IMR-90 (cell line): ENCODE measurements at regions not wholly inside any gene's neighbourhood (a gene's known extent, or its start where the extent isn't known, plus 50 kb on each side); places are given as distances from the start of the nearest gene placed in this dataset.

Source experiments
- ATAC-seq: fragments of 200-7000 bp; cut with Tn5 transposase; 2 replicates; pipeline ENCODE4 v1.9.1; 2020; ENCODE audit warnings: low read depth, mild to moderate bottlenecking, moderate library complexity
- BruUV-seq: library from RNA; stranded (reverse); fragments of 400-500 nt; replicated peaks from 2 replicates; lab custom pipeline; 2021; lab: Mats Ljungman, UMichigan
- CTCF ChIA-PET: fragments of 300-600 bp; formaldehyde crosslinking; extraction: SDS; loops from one replicate; lab custom pipeline; 2021; ENCODE audit warnings: antibody characterized with exemption; lab: Yijun Ruan, JAX
- POLR2A ChIA-PET: fragments of 300-600 bp; sonication (Branson Sonifier 250); formaldehyde crosslinking; loops from one replicate; lab custom pipeline; 2022; ENCODE audit warnings: antibody characterized with exemption; ENCODE audit not compliant: unreplicated experiment; lab: Charles Lee
- DNase-seq: peaks from one replicate; pipeline ENCODE4 v3.0.0; 2013
- H2AFZ ChIP-seq: replicated peaks from 2 replicates; pipeline ENCODE3; 2013; ENCODE audit warnings: low read length, mild to moderate bottlenecking; ENCODE audit not compliant: poor library complexity
- H2AK5ac ChIP-seq: 2 replicates; pipeline ENCODE4 v1.6.1; 2013; ENCODE audit warnings: low read depth, low read length, inconsistent platforms
- H2AK9ac ChIP-seq: replicated peaks from 2 replicates; pipeline ENCODE3; 2013; ENCODE audit warnings: mild to moderate bottlenecking, low read depth, low read length, moderate library complexity; ENCODE audit not compliant: poor library complexity
- H2BK120ac ChIP-seq: 2 replicates; pipeline ENCODE4 v1.6.1; 2013; ENCODE audit warnings: low read depth, low read length, inconsistent platforms
- H2BK15ac ChIP-seq: 3 replicates; pipeline ENCODE4 v1.6.1; 2013; ENCODE audit warnings: low read depth, low read length, inconsistent platforms
- H2BK20ac ChIP-seq: 2 replicates; pipeline ENCODE4 v1.6.1; 2013; ENCODE audit warnings: low read depth, mild to moderate bottlenecking, inconsistent platforms, low read length, moderate library complexity
- H2BK5ac ChIP-seq: 2 replicates; pipeline ENCODE4 v1.6.1; 2013; ENCODE audit warnings: mild to moderate bottlenecking, low read depth, low read length, inconsistent platforms; ENCODE audit not compliant: poor library complexity, severe bottlenecking
- H3K14ac ChIP-seq: replicated peaks from 2 replicates; pipeline ENCODE4 v1.6.1; 2013; ENCODE audit warnings: low read depth, low read length, inconsistent platforms
- H3K18ac ChIP-seq: 2 replicates; pipeline ENCODE4 v1.6.1; 2013; ENCODE audit warnings: low read depth, low read length, control low read depth
- H3K23ac ChIP-seq: 2 replicates; pipeline ENCODE4 v1.6.1; 2013; ENCODE audit warnings: low read depth, low read length, inconsistent platforms
- H3K27ac ChIP-seq: 2 replicates; pipeline ENCODE4 v1.5.1; 2013; ENCODE audit warnings: mild to moderate bottlenecking, control low read depth, low read length; ENCODE audit not compliant: insufficient read depth
- H3K27me3 ChIP-seq: 2 replicates; pipeline ENCODE4 v1.6.1; 2013; ENCODE audit warnings: low read length; ENCODE audit not compliant: control insufficient read depth, insufficient read depth
- H3K36me3 ChIP-seq: 2 replicates; pipeline ENCODE4 v1.6.1; 2013; ENCODE audit warnings: low read length, mixed read lengths; ENCODE audit not compliant: control insufficient read depth, insufficient read depth
- H3K4ac ChIP-seq: 2 replicates; pipeline ENCODE4 v1.6.1; 2013; ENCODE audit warnings: low read depth, low read length, inconsistent platforms
- H3K4me1 ChIP-seq: 2 replicates; pipeline ENCODE4 v1.6.1; 2013; ENCODE audit warnings: low read length, mixed read lengths; ENCODE audit not compliant: control insufficient read depth, insufficient read depth
- H3K4me2 ChIP-seq: 2 replicates; pipeline ENCODE4 v1.6.1; 2013; ENCODE audit warnings: low read depth, mild to moderate bottlenecking, control low read depth, low read length, moderate library complexity
- H3K4me3 ChIP-seq: 2 replicates; pipeline ENCODE4 v1.5.1; 2013; ENCODE audit warnings: low read depth, mild to moderate bottlenecking, control low read depth, low read length, moderate library complexity; ENCODE audit not compliant: insufficient read depth
- H3K56ac ChIP-seq: 2 replicates; pipeline ENCODE4 v1.6.1; 2013; ENCODE audit warnings: low read length, inconsistent platforms; ENCODE audit not compliant: insufficient read depth; ENCODE audit errors: extremely low read depth
- H3K79me1 ChIP-seq, 2 experiments: 2 replicates each; pipeline ENCODE4 v1.6.1; 2013; ENCODE audit warnings: low read length in 2 of 2, inconsistent platforms in 1 of 2, low read depth in 1 of 2
- H3K9ac ChIP-seq: 2 replicates; pipeline ENCODE4 v1.6.1; 2013; ENCODE audit warnings: low read depth, low read length, control low read depth
- H3K9me1 ChIP-seq: 2 replicates; pipeline ENCODE4 v1.6.1; 2013; ENCODE audit warnings: low read length, inconsistent platforms; ENCODE audit not compliant: insufficient read depth
- H3K9me3 ChIP-seq: 2 replicates; pipeline ENCODE4 v1.6.1; 2013; ENCODE audit warnings: low read length; ENCODE audit not compliant: control insufficient read depth, insufficient read depth
- H4K20me1 ChIP-seq: 2 replicates; pipeline ENCODE4 v1.6.1; 2013; ENCODE audit warnings: low read length, inconsistent platforms; ENCODE audit not compliant: insufficient read depth
- H4K5ac ChIP-seq: 2 replicates; pipeline ENCODE4 v1.6.1; 2013; ENCODE audit warnings: mild to moderate bottlenecking, low read depth, low read length, control low read depth
- H4K8ac ChIP-seq, 2 experiments: 2 replicates each; pipeline ENCODE4 v1.6.1; 2013; ENCODE audit warnings: low read depth in 2 of 2, low read length in 2 of 2, control low read depth in 1 of 2, inconsistent platforms in 1 of 2
- H4K91ac ChIP-seq: 2 replicates; pipeline ENCODE4 v1.6.1; 2013; ENCODE audit warnings: low read depth, low read length, inconsistent platforms; ENCODE audit not compliant: insufficient read depth
- BHLHE40 ChIP-seq: fragments of 150-350 bp; IDR thresholded peaks from 2 replicates; pipeline ENCODE4 v1.6.1; 2016; ENCODE audit warnings: mild to moderate bottlenecking, low read depth, low read length
- CEBPB ChIP-seq: IDR thresholded peaks from 2 replicates; pipeline ENCODE4 v1.6.1; 2012; ENCODE audit warnings: low read depth, low read length, improper control_type of control experiment
- CHD1 ChIP-seq: IDR thresholded peaks from 2 replicates; pipeline ENCODE4 v1.6.1; 2012; ENCODE audit warnings: low read depth, low read length, improper control_type of control experiment
- CTCF ChIP-seq: conservative IDR thresholded peaks from 2 replicates; pipeline ENCODE4 v1.5.1; 2012; ENCODE audit warnings: mild to moderate bottlenecking, low read depth, low read length, improper control_type of control experiment
- ELK1 ChIP-seq: fragments of 150-350 bp; IDR thresholded peaks from 2 replicates; pipeline ENCODE4 v1.6.1; 2016; ENCODE audit warnings: low read depth, mild to moderate bottlenecking, low read length, moderate library complexity, borderline replicate concordance
- FOS ChIP-seq: fragments of 150-350 bp; IDR thresholded peaks from 2 replicates; pipeline ENCODE4 v1.6.1; 2016; ENCODE audit warnings: low read depth, low read length
- MAFK ChIP-seq: IDR thresholded peaks from 2 replicates; pipeline ENCODE4 v1.6.1; 2012; ENCODE audit warnings: low read depth, low read length, improper control_type of control experiment
- MAZ ChIP-seq: IDR thresholded peaks from 2 replicates; pipeline ENCODE4 v1.6.1; 2012; ENCODE audit warnings: low read depth, mild to moderate bottlenecking, low read length, improper control_type of control experiment, moderate library complexity, borderline replicate concordance
- NFE2L2 ChIP-seq: fragments of 150-350 bp; IDR thresholded peaks from 2 replicates; pipeline ENCODE4 v1.6.1; 2016; ENCODE audit warnings: low read depth, mild to moderate bottlenecking, low read length
- POLR2A ChIP-seq: IDR thresholded peaks from 2 replicates; pipeline ENCODE4 v1.6.1; 2012; ENCODE audit warnings: mild to moderate bottlenecking, low read depth, low read length
- SMC3 ChIP-seq: fragments of 150-350 bp; IDR thresholded peaks from 2 replicates; pipeline ENCODE4 v1.6.1; 2016; ENCODE audit warnings: low read depth, mild to moderate bottlenecking, antibody characterized with exemption, low read length, moderate library complexity
- USF2 ChIP-seq: fragments of 150-350 bp; IDR thresholded peaks from 2 replicates; pipeline ENCODE4 v1.6.1; 2017; ENCODE audit warnings: mild to moderate bottlenecking, antibody characterized with exemption, low read length, low read depth
- WGBS, 2 experiments: methylation state at CpG; one replicate each; pipeline versions ENCODE4 v1.1.5 to v1.1.7; 2013; ENCODE audit warnings: missing lambda C conversion rate in 2 of 2; ENCODE audit not compliant: insufficient read length in 1 of 2; ENCODE audit errors: extremely low coverage in 2 of 2; 5-methylcytosine and 5-hydroxymethylcytosine counted together
- dilution Hi-C: fragments of 300-500 bp; cut with HindIII; formaldehyde crosslinking; loops from one replicate; pipeline ENCODE4 v1.14.3; 2018; ENCODE audit warnings: low sequenced_read_pairs; ENCODE audit not compliant: unreplicated experiment
- in situ Hi-C: fragments of 300-500 bp; cut with MboI; formaldehyde crosslinking; loops from 3 replicates; pipeline ENCODE4 v1.14.3; 2019; ENCODE audit warnings: low sequenced_read_pairs, inconsistent platforms, mixed read lengths
- intact Hi-C: fragments of 100-400 bp; cut with micrococcal nuclease; formaldehyde crosslinking; loops from 2 replicates; pipeline ENCODE4 v1.10.0; 2022

- dilution Hi-C loops: no loop called here
- ChIA-PET POLR2A (no interaction called here), CTCF (no interaction called here)
- H3K27ac ChIP-seq: no peak overlapping the region
- H4K5ac ChIP-seq: no peak overlapping the region
- no peak overlapping the region for H3K4ac ChIP-seq
- H3K23ac ChIP-seq: no peak overlapping the region
- peaks cover 2% of the 10 kb centered on the region; the same call in 1 of the 2 replicates for H3K9me1 ChIP-seq
- no peaks in the 10 kb centered on the region for H3K36me3 ChIP-seq
- H3K4me1 ChIP-seq: no peaks in the 10 kb centered on the region
- H3K56ac ChIP-seq: no peak overlapping the region
- no peaks in the 10 kb centered on the region for H3K27me3 ChIP-seq
- no peak overlapping the region for H4K8ac ChIP-seq
- no peak for ATAC-seq
- no peak overlapping the region for H2AFZ ChIP-seq
- H2AK9ac ChIP-seq: no peak overlapping the region
- BruUV-seq: no TSS peak
- in situ Hi-C loops: no loop called here
- WGBS, 2 experiments: no CpG with 5 or more reads among the region's 2 CpGs
- no peak for DNase-seq
- no peak overlapping the region for H3K14ac ChIP-seq
- H4K20me1 ChIP-seq: no peaks in the 10 kb centered on the region
- H3K9ac ChIP-seq: no peak overlapping the region
- H2BK120ac ChIP-seq: no peak overlapping the region
- H4K91ac ChIP-seq: no peak overlapping the region
- no peak for TF ChIP-seq MAFK
- no peak for TF ChIP-seq BHLHE40
- no peak for TF ChIP-seq ELK1
- TF ChIP-seq SMC3: no peak
- TF ChIP-seq CHD1: no peak
- TF ChIP-seq CEBPB: no peak
- no peak for TF ChIP-seq CTCF
- TF ChIP-seq POLR2A: no peak
- TF ChIP-seq NFE2L2: no peak
- no peak for TF ChIP-seq FOS
- no peak for TF ChIP-seq USF2
- TF ChIP-seq MAZ: no peak
- no peaks in the 10 kb centered on the region for H3K9me3 ChIP-seq
- no peaks in the 10 kb centered on the region for H3K79me1 ChIP-seq
- intact Hi-C loops: no loop called here
- no peak overlapping the region for H3K18ac ChIP-seq
- H2BK5ac ChIP-seq: no peak overlapping the region
- H2BK15ac ChIP-seq: no peak overlapping the region
- H2BK20ac ChIP-seq: no peak overlapping the region
- H3K4me3 ChIP-seq: no peak overlapping the region
- H2AK5ac ChIP-seq: no peak overlapping the region
- no peak overlapping the region for H3K4me2 ChIP-seq
These were observed 298.0 kb upstream of the TANK start for GRCh38 chr2:160862226-160862625.
